IPS-15b (cell line): ENCODE measurements at regions not wholly inside any gene's neighbourhood (a gene's known extent, or its start where the extent isn't known, plus 50 kb on each side); places are given as distances from the start of the nearest gene placed in this dataset.

Experiments
- H3K27me3 ChIP-seq: one replicate; pipeline ENCODE4 v1.6.1; 2013; ENCODE audit warnings: low read length; ENCODE audit not compliant: control insufficient read depth, insufficient read depth
- H3K36me3 ChIP-seq: one replicate; pipeline ENCODE4 v1.6.1; 2013; ENCODE audit warnings: low read length; ENCODE audit not compliant: control insufficient read depth, insufficient read depth
- H3K4me1 ChIP-seq: one replicate; pipeline ENCODE4 v1.6.1; 2013; ENCODE audit warnings: mild to moderate bottlenecking, low read length; ENCODE audit not compliant: control insufficient read depth, insufficient read depth
- H3K4me3 ChIP-seq: one replicate; pipeline ENCODE4 v1.5.1; 2013; ENCODE audit warnings: low read depth, low read length
- H3K9ac ChIP-seq: one replicate; pipeline ENCODE4 v1.6.1; 2013; ENCODE audit warnings: low read depth, mild to moderate bottlenecking, low read length
- H3K9me3 ChIP-seq: one replicate; pipeline ENCODE4 v1.6.1; 2013; ENCODE audit warnings: mild to moderate bottlenecking, low read length; ENCODE audit not compliant: control insufficient read depth, insufficient read depth

GRCh38 chr5:107204413-107204812 is 466.3 kb downstream of the EFNA5 start:
- H3K36me3 ChIP-seq: no peaks in the 10 kb centered on the region
- no peak overlapping the region for H3K9ac ChIP-seq
- no peak overlapping the region for H3K4me3 ChIP-seq
- H3K27me3 ChIP-seq: no peaks in the 10 kb centered on the region
- no peaks in the 10 kb centered on the region for H3K4me1 ChIP-seq
- H3K9me3 ChIP-seq: no peaks in the 10 kb centered on the region

GRCh38 chr5:107203243-107203642 is 467.5 kb downstream of the EFNA5 start:
- no peaks in the 10 kb centered on the region for H3K36me3 ChIP-seq
- H3K4me3 ChIP-seq: no peak overlapping the region
- no peaks in the 10 kb centered on the region for H3K4me1 ChIP-seq
- H3K27me3 ChIP-seq: no peaks in the 10 kb centered on the region
- no peak overlapping the region for H3K9ac ChIP-seq
- H3K9me3 ChIP-seq: no peaks in the 10 kb centered on the region

GRCh38 chr5:107199756-107200155 is 471.0 kb downstream of the EFNA5 start:
- Histone ChIP-seq H3K36me3 (no peaks in the 10 kb centered on the region), H3K4me3 (no peak overlapping the region), H3K4me1 (no peaks in the 10 kb centered on the region), H3K9me3 (no peaks in the 10 kb centered on the region), H3K27me3 (no peaks in the 10 kb centered on the region), H3K9ac (no peak overlapping the region)

GRCh38 chr5:107196500-107197059 is 474.2 kb downstream of the EFNA5 start:
- no peaks in the 10 kb centered on the region for H3K36me3 ChIP-seq

DNA sequence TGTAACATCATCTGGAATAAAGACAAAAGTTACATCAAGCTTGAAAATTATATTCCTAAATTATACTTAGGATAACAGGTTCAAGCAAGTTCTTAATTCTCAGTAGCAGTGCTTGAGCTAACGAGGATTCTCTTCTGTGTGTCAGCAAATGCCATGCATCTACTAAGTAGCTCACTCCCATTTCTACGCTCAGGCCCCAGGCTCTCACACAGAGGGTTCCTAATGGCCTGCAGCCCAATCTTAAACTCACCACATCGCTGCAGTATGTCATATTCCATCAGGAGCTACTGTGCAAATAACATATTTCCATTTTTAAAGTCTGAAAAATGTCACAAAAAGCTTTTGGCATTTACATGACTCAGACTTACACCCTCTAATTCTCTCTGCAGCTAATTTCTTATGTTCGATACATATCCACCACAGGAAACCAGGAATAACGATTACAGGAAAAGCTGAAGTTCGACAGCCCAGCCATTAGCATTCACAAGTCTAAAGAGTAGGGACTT is 474.8 kb downstream of the EFNA5 start:
- H3K4me1 ChIP-seq: no peaks in the 10 kb centered on the region
- H3K9ac ChIP-seq: no peak overlapping the region
- H3K27me3 ChIP-seq: no peaks in the 10 kb centered on the region
- H3K9me3 ChIP-seq: no peaks in the 10 kb centered on the region
- no peak overlapping the region for H3K4me3 ChIP-seq
- H3K36me3 ChIP-seq: no peaks in the 10 kb centered on the region

More at GRCh38 chr5:107196500-107197059, 474.2 kb downstream of the EFNA5 start:
- Histone ChIP-seq H3K27me3 (no peaks in the 10 kb centered on the region), H3K4me3 (no peak overlapping the region), H3K4me1 (no peaks in the 10 kb centered on the region), H3K9ac (no peak overlapping the region), H3K9me3 (no peaks in the 10 kb centered on the region)

DNA sequence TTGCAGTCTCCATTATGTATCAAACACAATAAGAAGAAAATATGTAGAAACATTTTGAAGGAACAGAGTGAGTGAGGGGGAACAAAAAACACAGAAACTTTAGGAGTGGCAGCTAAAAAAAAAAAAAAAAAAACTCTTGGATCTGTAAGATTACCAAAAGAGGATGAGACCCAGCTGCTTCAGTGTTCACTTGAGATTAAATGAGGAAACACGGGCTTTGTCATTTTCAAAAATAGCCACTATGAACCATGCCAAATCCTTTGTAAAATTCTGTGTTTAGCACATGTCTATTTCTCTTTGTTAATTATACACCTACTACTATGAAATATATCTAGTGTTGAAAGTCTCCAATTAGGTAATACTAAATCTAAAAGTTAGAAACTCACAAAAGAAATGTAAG is 485.9 kb downstream of the EFNA5 start:
- Histone ChIP-seq H3K36me3 (no peaks in the 10 kb centered on the region), H3K27me3 (no peaks in the 10 kb centered on the region), H3K4me3 (no peak overlapping the region), H3K4me1 (no peaks in the 10 kb centered on the region), H3K9me3 (no peaks in the 10 kb centered on the region), H3K9ac (no peak overlapping the region)

GRCh38 chr5:107184066-107184465 is 486.7 kb downstream of the EFNA5 start:
- no peaks in the 10 kb centered on the region for H3K27me3 ChIP-seq
- H3K9me3 ChIP-seq: no peaks in the 10 kb centered on the region
- no peak overlapping the region for H3K4me3 ChIP-seq
- no peaks in the 10 kb centered on the region for H3K36me3 ChIP-seq
- no peak overlapping the region for H3K9ac ChIP-seq
- H3K4me1 ChIP-seq: no peaks in the 10 kb centered on the region

DNA sequence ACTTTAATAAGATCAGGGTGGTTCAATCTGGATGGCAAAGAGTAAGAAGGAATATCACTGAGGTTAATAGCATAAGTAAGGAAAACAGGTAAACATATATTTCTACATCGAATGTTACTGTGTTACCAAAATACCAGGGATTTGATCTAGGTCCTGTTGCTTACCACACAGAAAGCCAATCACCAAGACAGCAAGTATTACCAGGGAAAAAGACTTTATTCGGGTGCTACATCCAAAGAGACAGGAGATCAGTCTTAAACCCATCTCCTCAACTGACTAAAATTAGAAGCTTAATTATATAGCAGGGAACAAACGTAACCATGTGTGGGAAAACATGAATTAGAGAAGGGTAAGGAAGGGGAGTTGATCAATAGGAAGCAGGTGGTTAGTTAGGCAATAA is 500.1 kb downstream of the EFNA5 start:
- Histone ChIP-seq H3K4me3 (no peak overlapping the region), H3K27me3 (no peaks in the 10 kb centered on the region), H3K36me3 (no peaks in the 10 kb centered on the region), H3K4me1 (no peaks in the 10 kb centered on the region), H3K9me3 (peaks cover 10% of the 10 kb centered on the region), H3K9ac (no peak overlapping the region)

- Histone ChIP-seq H3K9me3 (peaks cover 10% of the 10 kb centered on the region), H3K4me3 (no peak overlapping the region), H3K4me1 (no peaks in the 10 kb centered on the region), H3K36me3 (no peaks in the 10 kb centered on the region), H3K27me3 (no peaks in the 10 kb centered on the region), H3K9ac (no peak overlapping the region)
Observed at GRCh38 chr5:107169867-107170266, 500.9 kb downstream of the EFNA5 start.

GRCh38 chr5:107168848-107169752 is 501.6 kb downstream of the EFNA5 start:
- no peak overlapping the region for H3K4me3 ChIP-seq
- no peaks in the 10 kb centered on the region for H3K36me3 ChIP-seq
- no peak overlapping the region for H3K9ac ChIP-seq
- H3K4me1 ChIP-seq: no peaks in the 10 kb centered on the region
- peaks cover 10% of the 10 kb centered on the region for H3K9me3 ChIP-seq
- H3K27me3 ChIP-seq: no peaks in the 10 kb centered on the region

GRCh38 chr5:107168086-107168485 is 502.7 kb downstream of the EFNA5 start:
- peaks cover 10% of the 10 kb centered on the region for H3K9me3 ChIP-seq
- H3K36me3 ChIP-seq: no peaks in the 10 kb centered on the region
- H3K4me1 ChIP-seq: no peaks in the 10 kb centered on the region
- no peak overlapping the region for H3K4me3 ChIP-seq
- no peaks in the 10 kb centered on the region for H3K27me3 ChIP-seq
- no peak overlapping the region for H3K9ac ChIP-seq

- no peaks in the 10 kb centered on the region for H3K27me3 ChIP-seq
- no peaks in the 10 kb centered on the region for H3K4me1 ChIP-seq
- no peak overlapping the region for H3K4me3 ChIP-seq
- H3K36me3 ChIP-seq: no peaks in the 10 kb centered on the region
- no peaks in the 10 kb centered on the region for H3K9me3 ChIP-seq
- H3K9ac ChIP-seq: no peak overlapping the region
Observed at GRCh38 chr5:107165296-107165695, 505.4 kb downstream of the EFNA5 start.
